ENCODE measurements at regions not wholly inside any gene's neighbourhood (a gene's known extent, or its start where the extent isn't known, plus 50 kb on each side); places are given as distances from the start of the nearest gene placed in this dataset.

DNA sequence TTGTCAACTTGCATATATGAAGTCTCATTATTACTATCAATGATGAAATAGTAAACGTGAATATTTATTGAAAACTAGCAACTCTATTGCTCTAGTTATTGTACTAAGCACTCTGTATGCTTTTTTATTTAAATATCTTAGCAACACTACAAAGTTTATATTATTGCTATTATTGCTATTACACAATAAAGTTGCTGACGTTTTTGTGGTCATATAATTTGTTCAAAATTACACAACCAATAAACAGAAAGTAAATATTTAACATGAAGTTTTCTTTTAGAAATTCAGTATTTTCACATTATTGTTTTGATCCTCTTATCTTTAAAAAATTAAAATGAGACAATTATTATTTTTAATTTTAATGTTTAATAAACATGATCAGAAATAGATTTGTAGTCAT is 1521.1 kb upstream of the PCDH7 start:
- TF ChIP-seq EZH2 (IDR thresholded peaks at IDR 0.05; ENCODE audit: insufficient read depth, poor library complexity, severe bottlenecking) = no peak
- TF ChIP-seq EZH2phosphoT487 (IDR thresholded peaks at IDR 0.05; ENCODE audit: insufficient read depth, low read depth) = no peak
